ENCODE measurements at regions not wholly inside any gene's neighbourhood (a gene's known extent, or its start where the extent isn't known, plus 50 kb on each side); places are given as distances from the start of the nearest gene placed in this dataset.

- no peak for TF ChIP-seq CTCF (IDR thresholded peaks at IDR 0.05)
- no peak for TF ChIP-seq EZH2 (IDR thresholded peaks at IDR 0.05; ENCODE audit: borderline replicate concordance, insufficient read depth, low read depth, low read length, poor library complexity, severe bottlenecking)
Observed at GRCh38 chr10:38605153-38605661, 511.1 kb downstream of the ZNF37A start.
